HG03097 (cell line): ENCODE measurements at regions not wholly inside any gene's neighbourhood (a gene's known extent, or its start where the extent isn't known, plus 50 kb on each side); places are given as distances from the start of the nearest gene placed in this dataset.
"Not testable (repeated sequence)": the region's sequence is repeated elsewhere in the genome, so short reads cannot be mapped to it uniquely, and the experiment has no call there.

Experiments
- ATAC-seq: cut with Tn5 transposase; IDR thresholded peaks from one replicate; pipeline ENCODE4 v1.9.1; 2021; ENCODE audit not compliant: unreplicated experiment, low FRiP score

GRCh38 chr13:40368127-40368891 is 298.1 kb downstream of the FOXO1 start:
- no peak for ATAC-seq

GRCh38 chr13:40370661-40371060 is 295.8 kb downstream of the FOXO1 start:
- no peak for ATAC-seq

- ATAC-seq: no peak
Observed at GRCh38 chr13:40371531-40372125, 294.8 kb downstream of the FOXO1 start.

GRCh38 chr13:40373608-40374007 is 292.8 kb downstream of the FOXO1 start:
- ATAC-seq: not testable (repeated sequence)

GRCh38 chr13:40375489-40376171 is 290.8 kb downstream of the FOXO1 start:
- ATAC-seq: no peak

- no peak for ATAC-seq
Observed at GRCh38 chr13:40376296-40376849, 290.1 kb downstream of the FOXO1 start.

- no peak for ATAC-seq
Observed at GRCh38 chr13:40376867-40377535, 289.4 kb downstream of the FOXO1 start.

- no peak for ATAC-seq
Observed at GRCh38 chr13:40377783-40378182, 288.7 kb downstream of the FOXO1 start.

GRCh38 chr13:40379196-40379595 is 287.2 kb downstream of the FOXO1 start:
- ATAC-seq: no peak

GRCh38 chr13:40379794-40380578 is 286.5 kb downstream of the FOXO1 start:
- ATAC-seq: no peak

GRCh38 chr13:40381935-40382764 is 284.3 kb downstream of the FOXO1 start:
- no peak for ATAC-seq

- no peak for ATAC-seq
Observed at GRCh38 chr13:40383132-40383531, 283.3 kb downstream of the FOXO1 start.

GRCh38 chr13:40383885-40384284 is 282.6 kb downstream of the FOXO1 start:
- no peak for ATAC-seq

- ATAC-seq: no peak
Observed at GRCh38 chr13:40384976-40385857, 281.2 kb downstream of the FOXO1 start.

- no peak for ATAC-seq
Observed at GRCh38 chr13:40385858-40386180, 280.6 kb downstream of the FOXO1 start.

GRCh38 chr13:40386586-40386985 is 279.9 kb downstream of the FOXO1 start:
- no peak for ATAC-seq

GRCh38 chr13:40387775-40388174 is 278.7 kb downstream of the FOXO1 start:
- ATAC-seq: no peak

- ATAC-seq: peak; percentile 99
Observed at GRCh38 chr13:40388617-40389016, 277.8 kb downstream of the FOXO1 start.
